Lower leg skin (tissue), 3 donors: ENCODE measurements at regions not wholly inside any gene's neighbourhood (a gene's known extent, or its start where the extent isn't known, plus 50 kb on each side); places are given as distances from the start of the nearest gene placed in this dataset.
"Not testable (repeated sequence)": the region's sequence is repeated elsewhere in the genome, so short reads cannot be mapped to it uniquely, and the experiment has no call there.

Experiments used
- POLR2A ChIP-seq, 2 donors: fragments of 450-650 bp; IDR thresholded peaks; one replicate each; pipeline ENCODE4 v1.6.1; 2016 to 2017; ENCODE audit warnings: antibody characterized with exemption in 2 of 2, mild to moderate bottlenecking in 1 of 2, moderate library complexity in 1 of 2
- TF ChIP-seq, protein P1 (sequence below), 3 donors: fragments of 450-650 bp; IDR thresholded peaks; one replicate each; pipeline ENCODE4 v1.5.1; 2016; ENCODE audit warnings: antibody characterized with exemption in 3 of 3, mild to moderate bottlenecking in 3 of 3, moderate library complexity in 2 of 3

DNA sequence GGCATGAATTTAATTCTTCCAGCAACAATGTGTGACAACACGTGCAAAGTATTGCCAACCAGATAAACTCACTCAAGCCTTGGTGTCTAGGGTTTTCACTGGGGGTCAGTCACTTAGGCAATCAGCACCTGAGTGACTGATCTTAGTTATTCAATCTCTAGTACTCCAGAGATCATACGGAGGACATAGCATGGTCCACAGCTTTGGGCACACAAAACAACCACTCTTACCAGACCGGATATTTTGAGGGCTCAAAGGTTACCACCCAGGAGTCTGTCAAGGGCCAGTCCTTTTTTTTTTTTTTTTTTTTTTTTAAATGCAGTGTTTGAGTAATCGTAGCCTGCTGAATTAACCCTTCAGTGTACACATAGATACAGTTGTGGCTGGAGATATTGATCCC is 699.2 kb downstream of the PRIM2 start:
- TF ChIP-seq, protein P1, sequence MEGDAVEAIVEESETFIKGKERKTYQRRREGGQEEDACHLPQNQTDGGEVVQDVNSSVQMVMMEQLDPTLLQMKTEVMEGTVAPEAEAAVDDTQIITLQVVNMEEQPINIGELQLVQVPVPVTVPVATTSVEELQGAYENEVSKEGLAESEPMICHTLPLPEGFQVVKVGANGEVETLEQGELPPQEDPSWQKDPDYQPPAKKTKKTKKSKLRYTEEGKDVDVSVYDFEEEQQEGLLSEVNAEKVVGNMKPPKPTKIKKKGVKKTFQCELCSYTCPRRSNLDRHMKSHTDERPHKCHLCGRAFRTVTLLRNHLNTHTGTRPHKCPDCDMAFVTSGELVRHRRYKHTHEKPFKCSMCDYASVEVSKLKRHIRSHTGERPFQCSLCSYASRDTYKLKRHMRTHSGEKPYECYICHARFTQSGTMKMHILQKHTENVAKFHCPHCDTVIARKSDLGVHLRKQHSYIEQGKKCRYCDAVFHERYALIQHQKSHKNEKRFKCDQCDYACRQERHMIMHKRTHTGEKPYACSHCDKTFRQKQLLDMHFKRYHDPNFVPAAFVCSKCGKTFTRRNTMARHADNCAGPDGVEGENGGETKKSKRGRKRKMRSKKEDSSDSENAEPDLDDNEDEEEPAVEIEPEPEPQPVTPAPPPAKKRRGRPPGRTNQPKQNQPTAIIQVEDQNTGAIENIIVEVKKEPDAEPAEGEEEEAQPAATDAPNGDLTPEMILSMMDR (IDR thresholded peaks at IDR 0.05), result not testable (repeated sequence)
- not testable (repeated sequence) for TF ChIP-seq POLR2A (IDR thresholded peaks at IDR 0.05)
